H1 (cell line): ENCODE measurements at regions not wholly inside any gene's neighbourhood (a gene's known extent, or its start where the extent isn't known, plus 50 kb on each side); places are given as distances from the start of the nearest gene placed in this dataset.

Source experiments
- CTCF ChIA-PET: fragments of 300-600 bp; sonication (Branson Sonifier 250); formaldehyde crosslinking; loops from one replicate; lab custom pipeline; 2021; ENCODE audit not compliant: partially characterized antibody; lab: Charles Lee
- POLR2A ChIA-PET: fragments of 300-600 bp; sonication (Branson Sonifier 250); formaldehyde crosslinking; loops from one replicate; lab custom pipeline; 2021; ENCODE audit warnings: inconsistent platforms; ENCODE audit not compliant: partially characterized antibody; lab: Charles Lee
- DNase-seq, 2 experiments: peaks; one replicate each; pipeline versions ENCODE4 v3.0.0 to v3.0.0-alpha.2; 2010 to 2022; ENCODE audit warnings: low spot score in 2 of 2, low read depth in 1 of 2, mixed read lengths in 1 of 2
- FAIRE-seq: peaks from 2 replicates; lab custom pipeline; 2011; peaks lifted over from hg19 to GRCh38; lab: Jason Lieb, UNC
- H2AFZ ChIP-seq: 2 replicates; pipeline ENCODE4 v1.8.1; 2012; ENCODE audit warnings: low read length, inconsistent platforms
- H2AK5ac ChIP-seq: 2 replicates; pipeline ENCODE4 v1.6.1; 2013; ENCODE audit warnings: low read depth, low read length
- H2BK120ac ChIP-seq: replicated peaks from 2 replicates; pipeline ENCODE3; 2013; ENCODE audit warnings: low read depth, low read length, inconsistent platforms
- H2BK12ac ChIP-seq: 2 replicates; pipeline ENCODE4 v1.6.1; 2013; ENCODE audit warnings: low read depth, low read length
- H2BK15ac ChIP-seq: 2 replicates; pipeline ENCODE4 v1.6.1; 2013; ENCODE audit warnings: low read length
- H2BK20ac ChIP-seq: 2 replicates; pipeline ENCODE4 v1.6.1; 2013; ENCODE audit warnings: low read length
- H2BK5ac ChIP-seq: 2 replicates; pipeline ENCODE4 v1.6.1; 2013; ENCODE audit warnings: low read depth, low read length
- H3K14ac ChIP-seq: 2 replicates; pipeline ENCODE4 v1.6.1; 2013; ENCODE audit warnings: inconsistent platforms; ENCODE audit not compliant: insufficient read length
- H3K18ac ChIP-seq: 2 replicates; pipeline ENCODE4 v1.6.1; 2013; ENCODE audit warnings: low read length; ENCODE audit errors: extremely low read depth
- H3K23ac ChIP-seq: 2 replicates; pipeline ENCODE4 v1.6.1; 2013; ENCODE audit warnings: inconsistent platforms; ENCODE audit not compliant: insufficient read length
- H3K23me2 ChIP-seq: 2 replicates; pipeline ENCODE4 v1.6.1; 2013; ENCODE audit warnings: low read depth, low read length
- H3K27ac ChIP-seq: 2 replicates; pipeline ENCODE4 v1.6.1; 2011; ENCODE audit warnings: low read depth, low read length, inconsistent platforms
- H3K27me3 ChIP-seq, 4 experiments: replicated peaks in 1 of 4; 1 replicate in 1 of 4; 2 replicates in 3 of 4; pipeline versions ENCODE4 v1.6.1 to v1.8.1; 2011 to 2013; ENCODE audit warnings: low read length in 3 of 4, mild to moderate bottlenecking in 3 of 4, inconsistent platforms in 2 of 4, mixed read lengths in 2 of 4, moderate library complexity in 1 of 4; ENCODE audit not compliant: control insufficient read depth in 3 of 4, insufficient read depth in 3 of 4; ENCODE audit errors: extremely low read depth in 1 of 4
- H3K36me3 ChIP-seq, 4 experiments: 2 replicates each; pipeline versions ENCODE4 v1.6.1 to v1.8.1; 2011 to 2013; ENCODE audit warnings: mild to moderate bottlenecking in 4 of 4, low read length in 3 of 4, moderate library complexity in 2 of 4, control low read depth in 1 of 4, inconsistent platforms in 1 of 4; ENCODE audit not compliant: insufficient read depth in 4 of 4, control insufficient read depth in 2 of 4
- H3K4ac ChIP-seq: replicated peaks from 2 replicates; pipeline ENCODE3; 2013; ENCODE audit warnings: low read length, low read depth, mixed read lengths, inconsistent platforms; ENCODE audit not compliant: insufficient read length
- H3K4me1 ChIP-seq, 4 experiments: replicated peaks in 1 of 4; 1 replicate in 1 of 4; 2 replicates in 3 of 4; pipeline versions ENCODE4 v1.6.1 to v1.8.1; 2011 to 2013; ENCODE audit warnings: low read length in 3 of 4, inconsistent platforms in 2 of 4, mixed read lengths in 1 of 4; ENCODE audit not compliant: insufficient read depth in 4 of 4, control insufficient read depth in 3 of 4
- H3K4me2 ChIP-seq, 2 experiments: 2 replicates each; pipeline versions ENCODE4 v1.6.1 to v1.8.1; 2011 to 2013; ENCODE audit warnings: low read depth in 2 of 2, low read length in 2 of 2, control low read depth in 1 of 2, inconsistent platforms in 1 of 2, mild to moderate bottlenecking in 1 of 2; ENCODE audit not compliant: insufficient read depth in 1 of 2
- H3K4me3 ChIP-seq, 4 experiments: fragments of 200-600, 300-600 bp in 1 of 4; sonication (generic), shearing (Covaris generic), sonication (Bioruptor Twin) in 1 of 4; 2 replicates each; pipeline versions ENCODE4 v1.5.1 to v1.8.1; 2011 to 2016; ENCODE audit warnings: low read length in 4 of 4, low read depth in 3 of 4, control low read depth in 2 of 4, inconsistent platforms in 2 of 4, mild to moderate bottlenecking in 2 of 4, mixed read lengths in 1 of 4, moderate library complexity in 1 of 4; ENCODE audit not compliant: insufficient read depth in 2 of 4; ENCODE audit errors: extremely low read depth in 1 of 4
- H3K56ac ChIP-seq: replicated peaks from 2 replicates; pipeline ENCODE3; 2013; ENCODE audit warnings: low read depth, mild to moderate bottlenecking, mixed read lengths, low read length, inconsistent platforms; ENCODE audit not compliant: insufficient read length
- H3K79me1 ChIP-seq: 2 replicates; pipeline ENCODE4 v1.6.1; 2013; ENCODE audit warnings: low read depth, low read length, control low read depth
- H3K79me2 ChIP-seq, 2 experiments: 2 replicates each; pipeline versions ENCODE4 v1.6.1 to v1.8.1; 2012 to 2013; ENCODE audit warnings: low read length in 2 of 2, mild to moderate bottlenecking in 2 of 2, inconsistent platforms in 1 of 2; ENCODE audit not compliant: insufficient read depth in 2 of 2, control insufficient read depth in 1 of 2
- H3K9ac ChIP-seq, 4 experiments: replicated peaks in 1 of 4; 1 replicate in 1 of 4; 2 replicates in 3 of 4; pipeline versions ENCODE4 v1.6.1 to v1.8.1; 2011 to 2013; ENCODE audit warnings: low read depth in 3 of 4, low read length in 3 of 4, control low read depth in 2 of 4, mild to moderate bottlenecking in 2 of 4, moderate library complexity in 2 of 4, inconsistent platforms in 1 of 4; ENCODE audit errors: extremely low read depth in 1 of 4
- H3K9me3 ChIP-seq, 2 experiments: 2 replicates each; pipeline versions ENCODE4 v1.6.1 to v1.8.1; 2012 to 2013; ENCODE audit warnings: mild to moderate bottlenecking in 2 of 2, moderate library complexity in 2 of 2, control low read depth in 1 of 2, inconsistent platforms in 1 of 2, low read depth in 1 of 2, low read length in 1 of 2, mixed read lengths in 1 of 2; ENCODE audit not compliant: insufficient read depth in 2 of 2
- H4K20me1 ChIP-seq, 2 experiments: replicated peaks in 1 of 2; 2 replicates each; pipeline versions ENCODE3 to v1.8.1; 2011 to 2013; ENCODE audit warnings: inconsistent platforms in 2 of 2, low read length in 2 of 2, mild to moderate bottlenecking in 1 of 2; ENCODE audit not compliant: insufficient read depth in 2 of 2, control insufficient read depth in 1 of 2
- H4K5ac ChIP-seq: 2 replicates; pipeline ENCODE4 v1.6.1; 2013; ENCODE audit warnings: low read length, low read depth, mixed read lengths, inconsistent platforms; ENCODE audit not compliant: insufficient read length
- H4K8ac ChIP-seq: 2 replicates; pipeline ENCODE4 v1.8.0; 2013; ENCODE audit warnings: mild to moderate bottlenecking, moderate library complexity, low read length, inconsistent platforms; ENCODE audit not compliant: insufficient read depth; ENCODE audit errors: extremely low read depth
- H4K91ac ChIP-seq: replicated peaks from 2 replicates; pipeline ENCODE3; 2013; ENCODE audit warnings: low read length, mixed read lengths, inconsistent platforms; ENCODE audit not compliant: insufficient read length
- BACH1 ChIP-seq: IDR thresholded peaks from 2 replicates; pipeline ENCODE4 v1.6.1; 2012; ENCODE audit warnings: low read length, improper control_type of control experiment
- BRCA1 ChIP-seq: IDR thresholded peaks from 2 replicates; pipeline ENCODE4 v1.6.1; 2012; ENCODE audit warnings: low read depth, low read length, improper control_type of control experiment
- CTCF ChIP-seq, 3 experiments: IDR thresholded peaks; 1 replicate in 2 of 3; 2 replicates in 1 of 3; pipeline versions ENCODE4 v1.5.1 to v1.6.1; 2011; ENCODE audit warnings: low read length in 3 of 3, mild to moderate bottlenecking in 3 of 3, inconsistent platforms in 2 of 3, low read depth in 1 of 3, moderate library complexity in 1 of 3; ENCODE audit not compliant: insufficient read depth in 1 of 3; ENCODE audit errors: control extremely low read depth in 1 of 3
- HDAC2 ChIP-seq, 2 experiments: fragments of 300-600 bp in 1 of 2; sonication (generic) in 1 of 2; IDR thresholded peaks; 2 replicates each; pipeline ENCODE4 v1.6.1; 2011 to 2012; ENCODE audit warnings: low read depth in 2 of 2, low read length in 2 of 2, mild to moderate bottlenecking in 2 of 2, moderate library complexity in 2 of 2, borderline replicate concordance in 1 of 2, inconsistent platforms in 1 of 2
- HDAC6 ChIP-seq: IDR thresholded peaks from one replicate; pipeline ENCODE4 v1.7.1; 2012; ENCODE audit warnings: low read depth, mild to moderate bottlenecking, inconsistent platforms, low read length, moderate library complexity
- JUND ChIP-seq: IDR thresholded peaks from 2 replicates; pipeline ENCODE4 v1.6.1; 2011; ENCODE audit warnings: mild to moderate bottlenecking, improper control_type of control experiment, low read length
- NANOG ChIP-seq: IDR thresholded peaks from 2 replicates; pipeline ENCODE4 v1.6.1; 2011; ENCODE audit warnings: low read length, low read depth, mild to moderate bottlenecking, inconsistent platforms; ENCODE audit not compliant: insufficient read depth, poor library complexity, severe bottlenecking
- RBBP5 ChIP-seq: IDR thresholded peaks from 2 replicates; pipeline ENCODE4 v1.7.1; 2012; ENCODE audit warnings: low read depth, mild to moderate bottlenecking, inconsistent platforms, low read length, moderate library complexity, borderline replicate concordance
- RNF2 ChIP-seq: fragments of 200-900, 300-1000 bp; sonication (generic); IDR thresholded peaks from 2 replicates; pipeline ENCODE4 v1.7.1; 2016; ENCODE audit warnings: borderline replicate concordance, low read depth, mild to moderate bottlenecking, antibody characterized with exemption, low read length; ENCODE audit not compliant: poor library complexity, severe bottlenecking; ENCODE audit errors: missing control alignments
- SIN3A ChIP-seq, 2 experiments: IDR thresholded peaks in 1 of 2; conservative IDR thresholded peaks in 1 of 2; 2 replicates each; pipeline ENCODE4 v1.6.1; 2011 to 2012; ENCODE audit warnings: low read length in 2 of 2, improper control_type of control experiment in 1 of 2, low read depth in 1 of 2, mild to moderate bottlenecking in 1 of 2
- SP1 ChIP-seq: IDR thresholded peaks from 2 replicates; pipeline ENCODE4 v1.6.1; 2011; ENCODE audit warnings: low read depth, low read length
- SP4 ChIP-seq: IDR thresholded peaks from 2 replicates; pipeline ENCODE4 v1.6.1; 2012; ENCODE audit warnings: low read length, inconsistent platforms
- WGBS, 2 experiments: shearing (Covaris generic) in 1 of 2; methylation state at CpG; one replicate each; pipeline versions ENCODE4 v1.1.6 to v1.1.7; 2013 to 2015; ENCODE audit warnings: low lambda C conversion rate in 2 of 2, mixed read lengths in 2 of 2, inconsistent platforms in 1 of 2, low coverage in 1 of 2, missing lambda C conversion rate in 1 of 2; ENCODE audit not compliant: insufficient replicate concordance in 2 of 2, insufficient coverage in 1 of 2, insufficient read length in 1 of 2; ENCODE audit errors: extremely low coverage in 1 of 2, missing lambda C conversion rate in 1 of 2; 5-methylcytosine and 5-hydroxymethylcytosine counted together

- Histone ChIP-seq H3K79me1 (no peaks in the 10 kb centered on the region), H3K4me1 (no peaks in the 10 kb centered on the region), H3K14ac (no peak overlapping the region), H2AFZ (no peak overlapping the region), H3K27ac (no peak overlapping the region), H3K23ac (no peak overlapping the region), H3K18ac (no peak overlapping the region), H2BK20ac (no peak overlapping the region), H2AK5ac (no peak overlapping the region), H3K56ac (no peak overlapping the region), H4K91ac (no peak overlapping the region), H3K4ac (no peak overlapping the region), H3K27me3 (no peaks in the 10 kb centered on the region), H2BK5ac (no peak overlapping the region), H2BK12ac (no peak overlapping the region), H4K8ac (no peak overlapping the region), H3K9me3 (no peaks in the 10 kb centered on the region), H4K5ac (no peak overlapping the region), H2BK15ac (no peak overlapping the region), H3K4me3 (no peak overlapping the region), H2BK120ac (no peak overlapping the region), H3K36me3 (no peaks in the 10 kb centered on the region), H3K79me2 (no peaks in the 10 kb centered on the region), H4K20me1 (no peaks in the 10 kb centered on the region), H3K9ac (no peak overlapping the region), H3K4me2 (no peak overlapping the region), H3K23me2 (no peaks in the 10 kb centered on the region)
- FAIRE-seq: no peak
- 89% methylated on average over 2 of the region's 2 CpGs; no CpG with 5 or more reads in 1 of the 2 experiments for WGBS, 2 experiments
- POLR2A ChIA-PET: no interaction called here
- no peak for DNase-seq
- CTCF ChIA-PET: no interaction called here
- TF ChIP-seq HDAC6: no peak
- TF ChIP-seq SP1: no peak
- TF ChIP-seq SP4: no peak
- TF ChIP-seq RBBP5: no peak
- TF ChIP-seq SIN3A (conservative IDR thresholded peaks at IDR 0.05 in 1 of 2, IDR thresholded peaks at IDR 0.05 in 1 of 2; ENCODE audit: low read depth in 1 of 2, low read length in 2 of 2): no peak
- TF ChIP-seq RNF2: no peak
- no peak for TF ChIP-seq HDAC2 (IDR thresholded peaks at IDR 0.05; ENCODE audit: borderline replicate concordance in 1 of 2, low read depth in 2 of 2, low read length in 2 of 2)
- no peak for TF ChIP-seq BRCA1
- TF ChIP-seq CTCF (IDR thresholded peaks at IDR 0.05; ENCODE audit: control extremely low read depth in 1 of 3, insufficient read depth in 1 of 3, low read depth in 1 of 3, low read length in 3 of 3): no peak
- no peak for TF ChIP-seq NANOG
- TF ChIP-seq JUND: no peak
- no peak for TF ChIP-seq BACH1
Measured at GRCh38 chr1:101105877-101106276, 80.3 kb upstream of the DPH5 start.
